GM12878 (cell line): ENCODE measurements at regions not wholly inside any gene's neighbourhood (a gene's known extent, or its start where the extent isn't known, plus 50 kb on each side); places are given as distances from the start of the nearest gene placed in this dataset.

Experiments used
- ATAC-seq: fragments of 200-7000 bp; cut with Tn5 transposase; 3 replicates; pipeline ENCODE4 v1.9.1; 2020; ENCODE audit warnings: mild to moderate bottlenecking, moderate library complexity
- BruUV-seq: library from RNA; stranded (reverse); fragments of 400-500 nt; replicated peaks from 2 replicates; lab custom pipeline; 2021; lab: Mats Ljungman, UMichigan
- CTCF ChIA-PET: fragments of 300-600 bp; sonication (Branson Sonifier 250); formaldehyde crosslinking; extraction: SDS; loops from one replicate; lab custom pipeline; 2021; ENCODE audit warnings: inconsistent platforms; lab: Yijun Ruan, JAX
- POLR2A ChIA-PET: fragments of 350-600 bp; formaldehyde crosslinking; extraction: SDS; loops from one replicate; lab custom pipeline; 2021; ENCODE audit warnings: inconsistent platforms; lab: Charles Lee
- RAD21 ChIA-PET: fragments of 300-600 bp; sonication (Branson Sonifier 250); formaldehyde crosslinking; loops from one replicate; lab custom pipeline; 2023; ENCODE audit warnings: antibody characterized with exemption; ENCODE audit not compliant: unreplicated experiment; lab: Charles Lee
- SMC1A ChIA-PET: fragments of 300-600 bp; sonication (Branson Sonifier 250); formaldehyde crosslinking; loops from one replicate; lab custom pipeline; 2023; ENCODE audit not compliant: unreplicated experiment, uncharacterized antibody; lab: Charles Lee
- DNase-seq: peaks from one replicate; pipeline ENCODE4 v3.0.0-alpha.2; 2011; ENCODE audit warnings: low read depth, low spot score
- FAIRE-seq: peaks from 3 replicates; lab custom pipeline; 2011; peaks lifted over from hg19 to GRCh38; lab: Jason Lieb, UNC
- H2AFZ ChIP-seq: 2 replicates; pipeline ENCODE4 v1.6.0; 2011; ENCODE audit warnings: low read depth, low read length, control low read depth; ENCODE audit not compliant: control insufficient read depth
- H3K27ac ChIP-seq: 2 replicates; pipeline ENCODE4 v1.5.1; 2011; ENCODE audit warnings: control low read depth; ENCODE audit not compliant: control insufficient read depth, insufficient read depth
- H3K27me3 ChIP-seq, 2 experiments: replicated peaks in 1 of 2; 2 replicates each; pipeline versions ENCODE4 v1.6.0 to v1.6.1; 2011; ENCODE audit warnings: low read length in 1 of 2; ENCODE audit not compliant: control insufficient read depth in 2 of 2, insufficient read depth in 2 of 2
- H3K36me3 ChIP-seq, 2 experiments: 2 replicates each; pipeline ENCODE4 v1.5.1; 2011; ENCODE audit warnings: low read length in 1 of 2; ENCODE audit not compliant: control insufficient read depth in 2 of 2, insufficient read depth in 2 of 2
- H3K4me1 ChIP-seq: 2 replicates; pipeline ENCODE4 v1.6.1; 2011; ENCODE audit warnings: mild to moderate bottlenecking, low read length, moderate library complexity, mixed read lengths; ENCODE audit not compliant: control insufficient read depth, insufficient read depth
- H3K4me2 ChIP-seq: 2 replicates; pipeline ENCODE4 v1.6.0; 2011; ENCODE audit warnings: control low read depth; ENCODE audit not compliant: control insufficient read depth, insufficient read depth
- H3K4me3 ChIP-seq: fragments of 200-600 bp; sonication (generic); 2 replicates; pipeline ENCODE4 v1.5.1; 2016
- H3K79me2 ChIP-seq: 2 replicates; pipeline ENCODE4 v1.6.0; 2011; ENCODE audit warnings: low read length; ENCODE audit not compliant: control insufficient read depth, insufficient read depth
- H3K9ac ChIP-seq: 2 replicates; pipeline ENCODE4 v1.8.0; 2011; ENCODE audit warnings: low read length, control low read depth, mixed read lengths; ENCODE audit not compliant: control insufficient read depth, insufficient read depth
- H3K9me3 ChIP-seq: replicated peaks from 3 replicates; pipeline ENCODE4 v1.5.1; 2011; ENCODE audit warnings: mild to moderate bottlenecking, low read length; ENCODE audit not compliant: control insufficient read depth, insufficient read depth
- H4K20me1 ChIP-seq: 2 replicates; pipeline ENCODE4 v1.6.0; 2011; ENCODE audit not compliant: control insufficient read depth, insufficient read depth
- BCLAF1 ChIP-seq: fragments of 450-650 bp; IDR thresholded peaks from 2 replicates; pipeline ENCODE4 v1.6.1; 2017; ENCODE audit warnings: antibody characterized with exemption, mild to moderate bottlenecking, moderate library complexity
- EGR1 ChIP-seq, 2 experiments: IDR thresholded peaks; 1 replicate in 1 of 2; 2 replicates in 1 of 2; pipeline ENCODE4 v1.6.1; 2011 to 2012; ENCODE audit warnings: low read depth in 2 of 2, low read length in 2 of 2, borderline replicate concordance in 1 of 2, mild to moderate bottlenecking in 1 of 2, moderate library complexity in 1 of 2
- EZH2 ChIP-seq: IDR thresholded peaks from 2 replicates; pipeline ENCODE4 v1.6.1; 2012; ENCODE audit warnings: low read depth, mild to moderate bottlenecking, control low read depth, inconsistent platforms, low read length, borderline replicate concordance; ENCODE audit not compliant: control insufficient read depth
- GABPA ChIP-seq: IDR thresholded peaks from 2 replicates; pipeline ENCODE4 v1.6.1; 2014; ENCODE audit warnings: antibody characterized with exemption, low read depth, mild to moderate bottlenecking, inconsistent platforms
- HSF1 ChIP-seq: fragments of 150-350 bp; IDR thresholded peaks from 2 replicates; pipeline ENCODE4 v1.6.1; 2014; ENCODE audit warnings: mild to moderate bottlenecking, low read depth, low read length
- MLLT1 ChIP-seq: fragments of 450-650 bp; IDR thresholded peaks from 2 replicates; pipeline ENCODE4 v1.6.1; 2016; ENCODE audit warnings: mild to moderate bottlenecking
- MTA3 ChIP-seq: IDR thresholded peaks from 2 replicates; pipeline ENCODE4 v1.6.1; 2012; ENCODE audit warnings: low read length, inconsistent platforms, borderline replicate concordance
- NFIC ChIP-seq: IDR thresholded peaks from 2 replicates; pipeline ENCODE4 v1.6.1; 2012; ENCODE audit warnings: low read depth, mild to moderate bottlenecking, inconsistent platforms, low read length, moderate library complexity
- SIN3A ChIP-seq: IDR thresholded peaks from 2 replicates; pipeline ENCODE4 v1.6.1; 2012; ENCODE audit warnings: low read depth, low read length, improper control_type of control experiment
- SMAD1 ChIP-seq: fragments of 450-650 bp; IDR thresholded peaks from 2 replicates; pipeline ENCODE4 v1.6.1; 2018; ENCODE audit warnings: mild to moderate bottlenecking, low read depth; ENCODE audit not compliant: partially characterized antibody
- SUZ12 ChIP-seq: fragments of 200-600 bp; sonication (generic); IDR thresholded peaks from one replicate; pipeline ENCODE4 v1.6.1; 2018; ENCODE audit warnings: antibody characterized with exemption, mild to moderate bottlenecking; ENCODE audit not compliant: unreplicated experiment
- ZSCAN29 ChIP-seq: fragments of 450-650 bp; IDR thresholded peaks from 2 replicates; pipeline ENCODE4 v1.6.1; 2017; ENCODE audit warnings: mild to moderate bottlenecking, moderate library complexity
- WGBS: methylation state at CpG from one replicate; pipeline ENCODE4 v1.1.6; 2016; ENCODE audit warnings: low lambda C conversion rate; ENCODE audit not compliant: insufficient replicate concordance, insufficient coverage; ENCODE audit errors: missing lambda C conversion rate; 5-methylcytosine and 5-hydroxymethylcytosine counted together
- in situ Hi-C: fragments of 300-500 bp; cut with MboI; formaldehyde crosslinking; loops from 9 replicates; pipeline ENCODE4 v1.14.3; 2018; ENCODE audit warnings: mixed read lengths
- intact Hi-C: fragments of 100-400 bp; cut with micrococcal nuclease; formaldehyde crosslinking; loops from one replicate; pipeline ENCODE4 v1.14.2; 2022; ENCODE audit not compliant: unreplicated experiment

GRCh38 chr1:64337926-64338325, 132.0 kb upstream of the CACHD1 start:
- Histone ChIP-seq H3K79me2 (no peaks in the 10 kb centered on the region), H3K9me3 (no peaks in the 10 kb centered on the region), H3K4me2 (no peak overlapping the region), H3K4me3 (no peak overlapping the region), H3K9ac (no peak overlapping the region), H2AFZ (no peak overlapping the region), H3K27me3 (no peaks in the 10 kb centered on the region), H4K20me1 (no peaks in the 10 kb centered on the region), H3K4me1 (no peaks in the 10 kb centered on the region), H3K36me3 (no peaks in the 10 kb centered on the region), H3K27ac (no peak overlapping the region)
- 26% methylated on average over 4 of the region's 4 CpGs for WGBS
- SMC1A ChIA-PET = no interaction called here
- intact Hi-C loops (no loop called here), in situ Hi-C loops (no loop called here)
- DNase-seq (no peak), ATAC-seq (no peak), FAIRE-seq (no peak)
- RAD21 ChIA-PET = no interaction called here
- CTCF ChIA-PET = no interaction called here
- TF ChIP-seq SIN3A (no peak), MTA3 (no peak)
- no TSS peak for BruUV-seq
- POLR2A ChIA-PET = no interaction called here

- no peak for DNase-seq
- no TSS peak for BruUV-seq
- Histone ChIP-seq H2AFZ (no peak overlapping the region), H3K4me2 (no peak overlapping the region), H4K20me1 (no peaks in the 10 kb centered on the region), H3K79me2 (no peaks in the 10 kb centered on the region), H3K36me3 (no peaks in the 10 kb centered on the region), H3K9me3 (no peaks in the 10 kb centered on the region), H3K27ac (no peak overlapping the region), H3K4me3 (no peak overlapping the region), H3K27me3 (no peaks in the 10 kb centered on the region), H3K9ac (no peak overlapping the region), H3K4me1 (no peaks in the 10 kb centered on the region)
- in situ Hi-C loops (no loop called here), intact Hi-C loops (no loop called here)
- WGBS = 13% methylated on average over 2 of the region's 2 CpGs
- CTCF ChIA-PET = no interaction called here
- no peak for ATAC-seq
- POLR2A ChIA-PET = no interaction called here
- FAIRE-seq = no peak
- RAD21 ChIA-PET = no interaction called here
- SMC1A ChIA-PET = interaction anchor here (0.6 kb wide), 1 partner anchor 171 kb away, joined by 3 read pairs; no protein-coding TSS in a partner anchor
- no peak for TF ChIP-seq SUZ12
- no peak for TF ChIP-seq GABPA
- TF ChIP-seq BCLAF1 = no peak
- no peak for TF ChIP-seq NFIC
- TF ChIP-seq HSF1 = no peak
- TF ChIP-seq EGR1 (IDR thresholded peaks at IDR 0.05; ENCODE audit: borderline replicate concordance in 1 of 2, low read depth in 2 of 2, low read length in 2 of 2) = no peak
- TF ChIP-seq SMAD1 = no peak
- no peak for TF ChIP-seq MLLT1
- TF ChIP-seq ZSCAN29 = no peak
- TF ChIP-seq EZH2 = no peak
Measured at GRCh38 chr1:64340361-64340760, 129.6 kb upstream of the CACHD1 start.
